Prostate gland (tissue), 2 donors: ENCODE measurements at regions not wholly inside any gene's neighbourhood (a gene's known extent, or its start where the extent isn't known, plus 50 kb on each side); places are given as distances from the start of the nearest gene placed in this dataset.

Experiments
- CTCF ChIP-seq, 4 experiments: fragments of 200-600 bp in 2 of 4; fragments of 450-650 bp in 2 of 4; sonication (generic) in 2 of 4; IDR thresholded peaks; 1 replicate in 3 of 4; 2 replicates in 1 of 4; pipeline ENCODE4 v1.5.1; 2016 to 2019; ENCODE audit warnings: antibody characterized with exemption in 4 of 4, mild to moderate bottlenecking in 2 of 4, moderate library complexity in 2 of 4
- POLR2A ChIP-seq: fragments of 450-650 bp; IDR thresholded peaks from one replicate; pipeline ENCODE4 v1.6.1; 2016; ENCODE audit warnings: antibody characterized with exemption, mild to moderate bottlenecking
- POLR2AphosphoS5 ChIP-seq: sonication (generic); formaldehyde crosslinking; IDR thresholded peaks from one replicate; pipeline ENCODE4 v1.6.1; 2017; ENCODE audit warnings: antibody characterized with exemption

GRCh38 chr18:22034276-22034675, 135.1 kb upstream of the GATA6 start:
- TF ChIP-seq POLR2AphosphoS5 = no peak
- no peak for TF ChIP-seq CTCF (IDR thresholded peaks at IDR 0.05)
- TF ChIP-seq POLR2A = no peak
